Panc1 (cell line): ENCODE measurements at regions not wholly inside any gene's neighbourhood (a gene's known extent, or its start where the extent isn't known, plus 50 kb on each side); places are given as distances from the start of the nearest gene placed in this dataset.

Source experiments
- POLR2AphosphoS5 ChIP-seq: IDR thresholded peaks from 2 replicates; pipeline ENCODE4 v1.6.1; 2012; ENCODE audit warnings: mild to moderate bottlenecking, low read depth, low read length, moderate library complexity
- TF ChIP-seq, protein P1 (sequence below): fragments of 450-650 bp; IDR thresholded peaks from 2 replicates; pipeline ENCODE4 v1.5.1; 2017; ENCODE audit warnings: mild to moderate bottlenecking
- TF ChIP-seq, protein P2 (sequence below), 2 experiments: IDR thresholded peaks; 2 replicates each; pipeline ENCODE4 v1.6.1; 2011 to 2012; ENCODE audit warnings: low read depth in 2 of 2, control low read depth in 1 of 2, low read length in 1 of 2, mild to moderate bottlenecking in 1 of 2, moderate library complexity in 1 of 2; ENCODE audit not compliant: insufficient read depth in 1 of 2

DNA sequence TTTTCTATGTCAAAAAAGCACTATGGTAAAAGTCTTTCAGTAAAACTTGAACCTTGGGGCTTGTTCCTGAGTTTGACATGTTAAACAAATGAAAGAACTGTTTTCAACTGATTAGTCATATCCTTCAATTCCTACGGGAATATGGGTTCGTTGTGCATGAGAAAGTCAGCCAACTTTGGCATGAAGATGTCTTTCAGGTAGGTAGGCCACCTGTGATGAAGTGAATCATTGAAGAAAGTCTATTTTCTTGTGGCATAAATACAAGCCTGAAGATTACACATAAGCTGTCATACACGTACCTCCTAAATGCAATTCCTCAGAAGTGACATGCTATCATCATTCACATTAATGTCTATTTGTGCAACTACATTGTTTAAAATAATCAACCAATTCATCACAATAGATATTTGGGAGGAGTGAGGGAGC is 513.0 kb downstream of the IRS2 start:
- TF ChIP-seq, protein P1, sequence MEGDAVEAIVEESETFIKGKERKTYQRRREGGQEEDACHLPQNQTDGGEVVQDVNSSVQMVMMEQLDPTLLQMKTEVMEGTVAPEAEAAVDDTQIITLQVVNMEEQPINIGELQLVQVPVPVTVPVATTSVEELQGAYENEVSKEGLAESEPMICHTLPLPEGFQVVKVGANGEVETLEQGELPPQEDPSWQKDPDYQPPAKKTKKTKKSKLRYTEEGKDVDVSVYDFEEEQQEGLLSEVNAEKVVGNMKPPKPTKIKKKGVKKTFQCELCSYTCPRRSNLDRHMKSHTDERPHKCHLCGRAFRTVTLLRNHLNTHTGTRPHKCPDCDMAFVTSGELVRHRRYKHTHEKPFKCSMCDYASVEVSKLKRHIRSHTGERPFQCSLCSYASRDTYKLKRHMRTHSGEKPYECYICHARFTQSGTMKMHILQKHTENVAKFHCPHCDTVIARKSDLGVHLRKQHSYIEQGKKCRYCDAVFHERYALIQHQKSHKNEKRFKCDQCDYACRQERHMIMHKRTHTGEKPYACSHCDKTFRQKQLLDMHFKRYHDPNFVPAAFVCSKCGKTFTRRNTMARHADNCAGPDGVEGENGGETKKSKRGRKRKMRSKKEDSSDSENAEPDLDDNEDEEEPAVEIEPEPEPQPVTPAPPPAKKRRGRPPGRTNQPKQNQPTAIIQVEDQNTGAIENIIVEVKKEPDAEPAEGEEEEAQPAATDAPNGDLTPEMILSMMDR, result no peak
- TF ChIP-seq POLR2AphosphoS5, result no peak
- TF ChIP-seq, protein P2, sequence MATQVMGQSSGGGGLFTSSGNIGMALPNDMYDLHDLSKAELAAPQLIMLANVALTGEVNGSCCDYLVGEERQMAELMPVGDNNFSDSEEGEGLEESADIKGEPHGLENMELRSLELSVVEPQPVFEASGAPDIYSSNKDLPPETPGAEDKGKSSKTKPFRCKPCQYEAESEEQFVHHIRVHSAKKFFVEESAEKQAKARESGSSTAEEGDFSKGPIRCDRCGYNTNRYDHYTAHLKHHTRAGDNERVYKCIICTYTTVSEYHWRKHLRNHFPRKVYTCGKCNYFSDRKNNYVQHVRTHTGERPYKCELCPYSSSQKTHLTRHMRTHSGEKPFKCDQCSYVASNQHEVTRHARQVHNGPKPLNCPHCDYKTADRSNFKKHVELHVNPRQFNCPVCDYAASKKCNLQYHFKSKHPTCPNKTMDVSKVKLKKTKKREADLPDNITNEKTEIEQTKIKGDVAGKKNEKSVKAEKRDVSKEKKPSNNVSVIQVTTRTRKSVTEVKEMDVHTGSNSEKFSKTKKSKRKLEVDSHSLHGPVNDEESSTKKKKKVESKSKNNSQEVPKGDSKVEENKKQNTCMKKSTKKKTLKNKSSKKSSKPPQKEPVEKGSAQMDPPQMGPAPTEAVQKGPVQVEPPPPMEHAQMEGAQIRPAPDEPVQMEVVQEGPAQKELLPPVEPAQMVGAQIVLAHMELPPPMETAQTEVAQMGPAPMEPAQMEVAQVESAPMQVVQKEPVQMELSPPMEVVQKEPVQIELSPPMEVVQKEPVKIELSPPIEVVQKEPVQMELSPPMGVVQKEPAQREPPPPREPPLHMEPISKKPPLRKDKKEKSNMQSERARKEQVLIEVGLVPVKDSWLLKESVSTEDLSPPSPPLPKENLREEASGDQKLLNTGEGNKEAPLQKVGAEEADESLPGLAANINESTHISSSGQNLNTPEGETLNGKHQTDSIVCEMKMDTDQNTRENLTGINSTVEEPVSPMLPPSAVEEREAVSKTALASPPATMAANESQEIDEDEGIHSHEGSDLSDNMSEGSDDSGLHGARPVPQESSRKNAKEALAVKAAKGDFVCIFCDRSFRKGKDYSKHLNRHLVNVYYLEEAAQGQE (IDR thresholded peaks at IDR 0.05; ENCODE audit: insufficient read depth in 1 of 2, low read depth in 2 of 2, low read length in 1 of 2), result no peak
